H9 (cell line): ENCODE measurements at regions not wholly inside any gene's neighbourhood (a gene's known extent, or its start where the extent isn't known, plus 50 kb on each side); places are given as distances from the start of the nearest gene placed in this dataset.

Experiments used
- DNase-seq: peaks from one replicate; pipeline ENCODE4 v3.0.0-alpha.2; 2017
- H2AFZ ChIP-seq: one replicate; pipeline ENCODE4 v1.6.1; 2013; ENCODE audit warnings: mild to moderate bottlenecking, low read length, control low read depth, moderate library complexity
- H2AK5ac ChIP-seq: 2 replicates; pipeline ENCODE4 v1.6.1; 2013; ENCODE audit warnings: low read length, control low read depth, mixed read lengths; ENCODE audit not compliant: insufficient read length
- H2BK120ac ChIP-seq: one replicate; pipeline ENCODE4 v1.6.1; 2013; ENCODE audit warnings: low read depth, mild to moderate bottlenecking, low read length, control low read depth, inconsistent platforms; ENCODE audit not compliant: poor library complexity, severe bottlenecking
- H2BK12ac ChIP-seq: 2 replicates; pipeline ENCODE4 v1.6.1; 2013; ENCODE audit warnings: low read length, control low read depth, mixed read lengths, low read depth; ENCODE audit not compliant: insufficient read length
- H2BK15ac ChIP-seq: 2 replicates; pipeline ENCODE4 v1.6.1; 2013; ENCODE audit warnings: low read depth, low read length, control low read depth
- H2BK20ac ChIP-seq: one replicate; pipeline ENCODE4 v1.6.1; 2013; ENCODE audit warnings: low read depth, mild to moderate bottlenecking, low read length, control low read depth, inconsistent platforms; ENCODE audit not compliant: poor library complexity, severe bottlenecking
- H2BK5ac ChIP-seq: 2 replicates; pipeline ENCODE4 v1.6.1; 2013; ENCODE audit warnings: low read length, control low read depth, mixed read lengths; ENCODE audit not compliant: insufficient read length
- H3K14ac ChIP-seq: 2 replicates; pipeline ENCODE4 v1.6.1; 2013; ENCODE audit warnings: low read length, control low read depth; ENCODE audit not compliant: insufficient read depth
- H3K18ac ChIP-seq: 2 replicates; pipeline ENCODE4 v1.6.1; 2013; ENCODE audit warnings: low read depth, mild to moderate bottlenecking, mixed read lengths, low read length, control low read depth; ENCODE audit not compliant: insufficient read length
- H3K23ac ChIP-seq: 2 replicates; pipeline ENCODE4 v1.6.1; 2013; ENCODE audit warnings: low read length, control low read depth, mixed read lengths, low read depth; ENCODE audit not compliant: insufficient read length
- H3K23me2 ChIP-seq: 2 replicates; pipeline ENCODE4 v1.6.1; 2013; ENCODE audit warnings: low read depth, mild to moderate bottlenecking, mixed read lengths, low read length, control low read depth; ENCODE audit not compliant: insufficient read length, poor library complexity, severe bottlenecking
- H3K27ac ChIP-seq: 2 replicates; pipeline ENCODE4 v1.5.1; 2013; ENCODE audit warnings: low read length, control low read depth, mixed read lengths, low read depth; ENCODE audit not compliant: insufficient read length
- H3K27me3 ChIP-seq: 2 replicates; pipeline ENCODE4 v1.6.1; 2013; ENCODE audit warnings: low read length, control low read depth, inconsistent platforms; ENCODE audit not compliant: insufficient read depth
- H3K4ac ChIP-seq: 2 replicates; pipeline ENCODE4 v1.6.1; 2013; ENCODE audit warnings: low read depth, mild to moderate bottlenecking, control low read depth, inconsistent platforms, low read length, moderate library complexity
- H3K4me1 ChIP-seq: 2 replicates; pipeline ENCODE4 v1.6.1; 2013; ENCODE audit warnings: low read length, control low read depth, inconsistent platforms; ENCODE audit not compliant: insufficient read depth
- H3K4me2 ChIP-seq: 2 replicates; pipeline ENCODE4 v1.6.1; 2013; ENCODE audit warnings: low read length, control low read depth, mixed read lengths; ENCODE audit not compliant: insufficient read length, insufficient read depth
- H3K56ac ChIP-seq: 2 replicates; pipeline ENCODE4 v1.6.1; 2013; ENCODE audit warnings: low read depth, mild to moderate bottlenecking, mixed read lengths, low read length, control low read depth; ENCODE audit not compliant: insufficient read length
- H3K79me1 ChIP-seq: 2 replicates; pipeline ENCODE4 v1.6.1; 2013; ENCODE audit warnings: low read depth, mild to moderate bottlenecking, moderate library complexity, low read length, control low read depth, inconsistent platforms; ENCODE audit not compliant: insufficient read depth, poor library complexity, severe bottlenecking
- H3K79me2 ChIP-seq: 2 replicates; pipeline ENCODE4 v1.6.1; 2013; ENCODE audit warnings: low read length, control low read depth, inconsistent platforms; ENCODE audit not compliant: insufficient read depth
- H3K9ac ChIP-seq: 2 replicates; pipeline ENCODE4 v1.6.1; 2013; ENCODE audit warnings: low read length, control low read depth, mixed read lengths; ENCODE audit not compliant: insufficient read length; ENCODE audit errors: extremely low read depth
- H3K9me3 ChIP-seq: one replicate; pipeline ENCODE4 v1.6.1; 2013; ENCODE audit warnings: low read depth, low read length, inconsistent platforms; ENCODE audit not compliant: control insufficient read depth
- H3T11ph ChIP-seq: one replicate; pipeline ENCODE4 v1.6.1; 2013; ENCODE audit warnings: mild to moderate bottlenecking, low read length, control low read depth, inconsistent platforms
- H4K20me1 ChIP-seq: one replicate; pipeline ENCODE4 v1.6.1; 2013; ENCODE audit not compliant: control insufficient read depth, insufficient read length, insufficient read depth
- H4K5ac ChIP-seq: 2 replicates; pipeline ENCODE4 v1.6.1; 2013; ENCODE audit warnings: low read depth, mild to moderate bottlenecking, mixed read lengths, low read length, control low read depth; ENCODE audit not compliant: insufficient read length
- H4K8ac ChIP-seq: replicated peaks from 2 replicates; pipeline ENCODE4 v1.6.1; 2013; ENCODE audit warnings: low read length, control low read depth, mixed read lengths, low read depth; ENCODE audit not compliant: insufficient read length
- H4K91ac ChIP-seq: 2 replicates; pipeline ENCODE4 v1.6.1; 2013; ENCODE audit warnings: low read depth, mild to moderate bottlenecking, moderate library complexity, mixed read lengths, low read length, control low read depth; ENCODE audit not compliant: insufficient read length
- H3K27ac Mint-ChIP-seq, 3 experiments: 2 replicates in 2 of 3; 3 replicates in 1 of 3; pipeline ENCODE4 v1.8.0; 2020 to 2021; ENCODE audit warnings: mixed read lengths in 3 of 3, mild to moderate bottlenecking in 1 of 3, moderate library complexity in 1 of 3
- H3K27me3 Mint-ChIP-seq: 2 replicates; pipeline ENCODE4 v1.8.0; 2021; ENCODE audit warnings: low read depth, mild to moderate bottlenecking, moderate library complexity, mixed read lengths
- H3K36me3 Mint-ChIP-seq, 3 experiments: 2 replicates in 2 of 3; 3 replicates in 1 of 3; pipeline ENCODE4 v1.8.0; 2020 to 2021; ENCODE audit warnings: low read depth in 3 of 3, mixed read lengths in 3 of 3; ENCODE audit not compliant: insufficient read depth in 1 of 3
- H3K4me1 Mint-ChIP-seq, 2 experiments: 2 replicates each; pipeline ENCODE4 v1.8.0; 2020; ENCODE audit warnings: mixed read lengths in 2 of 2
- H3K4me3 Mint-ChIP-seq, 2 experiments: 2 replicates in 1 of 2; 3 replicates in 1 of 2; pipeline ENCODE4 v1.8.0; 2020 to 2021; ENCODE audit warnings: mild to moderate bottlenecking in 2 of 2, mixed read lengths in 2 of 2, moderate library complexity in 1 of 2
- H3K9me3 Mint-ChIP-seq, 2 experiments: 2 replicates in 1 of 2; 3 replicates in 1 of 2; pipeline ENCODE4 v1.8.0; 2020; ENCODE audit warnings: mild to moderate bottlenecking in 2 of 2, mixed read lengths in 2 of 2, moderate library complexity in 1 of 2
- CTCF ChIP-seq: fragments of 200-600 bp; sonication (generic); conservative IDR thresholded peaks from 3 replicates; pipeline ENCODE4 v1.8.0; 2021; ENCODE audit warnings: antibody characterized with exemption, mild to moderate bottlenecking
- WGBS: extraction: QIAGEN DNeasy Blood & Tissue Kit; methylation state at CpG from one replicate; pipeline ENCODE4 v1.1.7; 2013; ENCODE audit warnings: missing lambda C conversion rate, low lambda C conversion rate, mixed read lengths; ENCODE audit not compliant: insufficient read length; ENCODE audit errors: extremely low coverage; 5-methylcytosine and 5-hydroxymethylcytosine counted together

DNA sequence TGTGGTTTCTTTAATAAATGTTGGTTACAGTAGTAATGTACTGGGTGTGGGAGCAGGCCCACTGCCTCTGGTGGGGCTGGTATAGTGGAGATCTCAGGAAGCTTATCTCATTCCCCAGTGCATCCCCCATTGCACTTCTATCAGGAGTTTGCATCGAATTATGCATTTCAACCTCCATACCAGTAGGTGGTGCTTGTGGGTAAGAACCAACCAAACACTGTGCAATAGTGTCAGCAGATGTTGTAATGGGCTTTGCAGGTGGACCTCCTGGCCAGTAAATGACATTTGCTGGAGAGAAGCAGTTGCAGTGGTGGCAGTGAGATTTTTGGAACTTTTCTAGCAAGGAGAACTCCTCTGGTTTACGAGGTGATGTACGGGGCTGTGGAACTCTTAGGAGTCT lies 150.6 kb downstream of the POU3F4 start:
- Mint-ChIP-seq H3K36me3 (peaks cover 6 to 14% (median 13%) of the 10 kb centered on the region in 3 experiments), H3K4me3 (no peak overlapping the region), H3K27me3 (no peaks in the 10 kb centered on the region), H3K4me1 (no peaks in the 10 kb centered on the region), H3K27ac (no peak overlapping the region), H3K9me3 (peaks cover 78% of the 10 kb centered on the region in 2 experiments)
- DNase-seq: no peak
- no peaks in the 10 kb centered on the region for H3K4me1 ChIP-seq
- H3K56ac ChIP-seq: no peak overlapping the region
- H3K27me3 ChIP-seq: no peaks in the 10 kb centered on the region
- H2BK5ac ChIP-seq: no peak overlapping the region
- H3K4ac ChIP-seq: no peak overlapping the region
- H4K91ac ChIP-seq: no peak overlapping the region
- H3K27ac ChIP-seq: no peak overlapping the region
- no peak overlapping the region for H2AK5ac ChIP-seq
- TF ChIP-seq CTCF: peak; percentile 46
- no peak overlapping the region for H4K5ac ChIP-seq
- no peak overlapping the region for H2BK120ac ChIP-seq
- H3K9ac ChIP-seq: no peak overlapping the region
- peaks cover 14% of the 10 kb centered on the region for H3K9me3 ChIP-seq
- H3T11ph ChIP-seq: no peak overlapping the region
- no peak overlapping the region for H2AFZ ChIP-seq
- no peak overlapping the region for H3K4me2 ChIP-seq
- no peaks in the 10 kb centered on the region for H4K20me1 ChIP-seq
- H3K79me1 ChIP-seq: no peaks in the 10 kb centered on the region
- H3K14ac ChIP-seq: no peak overlapping the region
- H3K79me2 ChIP-seq: no peaks in the 10 kb centered on the region
- no peak overlapping the region for H2BK20ac ChIP-seq
- no peak overlapping the region for H2BK15ac ChIP-seq
- H3K23ac ChIP-seq: no peak overlapping the region
- no peak overlapping the region for H2BK12ac ChIP-seq
- no peak overlapping the region for H3K18ac ChIP-seq
- H4K8ac ChIP-seq: no peak overlapping the region
- no peaks in the 10 kb centered on the region for H3K23me2 ChIP-seq
- WGBS: no CpG with 5 or more reads among the region's 3 CpGs
